ENCODE measurements at regions not wholly inside any gene's neighbourhood (a gene's known extent, or its start where the extent isn't known, plus 50 kb on each side); places are given as distances from the start of the nearest gene placed in this dataset.

- peaks cover 0 to 2% (median 0%) of the 10 kb centered on the region in 9 donors for H3K27me3 ChIP-seq
- peaks cover 0 to 29% (median 5%) of the 10 kb centered on the region in 12 donors for H3K9me3 ChIP-seq
- H3K4me3 ChIP-seq, result no peak overlapping the region
- ATAC-seq (no peak), DNase-seq (no peak)
- no peaks in the 10 kb centered on the region for H3K4me1 ChIP-seq
- intact Hi-C loops (cut with DNase I), result no loop called here
- TF ChIP-seq POLR2A (IDR thresholded peaks at IDR 0.05) (no peak), CTCF (IDR thresholded peaks at IDR 0.05) (no peak)
- H3K27ac ChIP-seq, result no peak overlapping the region
- H3K36me3 ChIP-seq, result no peaks in the 10 kb centered on the region
- 59 to 73% (median 70%) methylated on average over 3 of the region's 3 CpGs for WGBS, 4 donors
Measured at GRCh38 chr2:238665919-238666318, 182.0 kb upstream of the TWIST2 start.

- H3K4me3 ChIP-seq, result no peak overlapping the region
Measured at GRCh38 chr2:238666543-238666942, 181.3 kb upstream of the TWIST2 start.

GRCh38 chr2:238667008-238667407 lies 180.9 kb upstream of the TWIST2 start:
- ATAC-seq, result no peak
- TF ChIP-seq CTCF (IDR thresholded peaks at IDR 0.05) (no peak), POLR2A (IDR thresholded peaks at IDR 0.05) (no peak)
- peaks cover 0 to 27% (median 0%) of the 10 kb centered on the region in 12 donors for H3K9me3 ChIP-seq
- WGBS, 4 donors, result 40 to 56% (median 46%) methylated on average over 6 of the region's 6 CpGs
- DNase-seq, result no peak
- H3K27ac ChIP-seq, result no peak overlapping the region
- intact Hi-C loops (cut with DNase I), result no loop called here
- H3K36me3 ChIP-seq, result no peaks in the 10 kb centered on the region
- no peak overlapping the region for H3K4me3 ChIP-seq
- no peaks in the 10 kb centered on the region for H3K4me1 ChIP-seq
- H3K27me3 ChIP-seq, result peaks cover 0 to 2% (median 0%) of the 10 kb centered on the region in 9 donors

More at GRCh38 chr2:238666543-238666942, 181.3 kb upstream of the TWIST2 start:
- no peaks in the 10 kb centered on the region for H3K4me1 ChIP-seq
- H3K36me3 ChIP-seq, result no peaks in the 10 kb centered on the region
- peaks cover 0 to 2% (median 0%) of the 10 kb centered on the region in 9 donors for H3K27me3 ChIP-seq
- no peak for DNase-seq
- 27 to 72% (median 46%) methylated on average over 1 of the region's 1 CpG for WGBS, 4 donors
- no peak overlapping the region for H3K27ac ChIP-seq
- H3K9me3 ChIP-seq, result peaks cover 0 to 29% (median 2%) of the 10 kb centered on the region in 12 donors
- ATAC-seq, result no peak
- TF ChIP-seq POLR2A (IDR thresholded peaks at IDR 0.05) (no peak), CTCF (IDR thresholded peaks at IDR 0.05) (no peak)
- intact Hi-C loops (cut with DNase I), result no loop called here

- peaks cover 0 to 28% (median 0%) of the 10 kb centered on the region in 12 donors for H3K9me3 ChIP-seq
- no peak for DNase-seq
- H3K27ac ChIP-seq, result no peak overlapping the region
- WGBS, 4 donors, result 49 to 60% (median 55%) methylated on average over 2 of the region's 2 CpGs
- intact Hi-C loops (cut with DNase I), result no loop called here
- TF ChIP-seq CTCF (IDR thresholded peaks at IDR 0.05), result no peak
- TF ChIP-seq POLR2A (IDR thresholded peaks at IDR 0.05), result no peak
- no peaks in the 10 kb centered on the region for H3K4me1 ChIP-seq
- no peak for ATAC-seq
- peaks cover 0 to 2% (median 0%) of the 10 kb centered on the region in 9 donors for H3K27me3 ChIP-seq
- H3K4me3 ChIP-seq, result no peak overlapping the region
- no peaks in the 10 kb centered on the region for H3K36me3 ChIP-seq
Measured at GRCh38 chr2:238667639-238668038, 180.2 kb upstream of the TWIST2 start.
